GDM1 (cell line): ENCODE measurements at regions not wholly inside any gene's neighbourhood (a gene's known extent, or its start where the extent isn't known, plus 50 kb on each side); places are given as distances from the start of the nearest gene placed in this dataset.

Source experiments
- DNase-seq: peaks from one replicate; lab custom pipeline; 2025; lab: John Stamatoyannopoulos, UW

DNA sequence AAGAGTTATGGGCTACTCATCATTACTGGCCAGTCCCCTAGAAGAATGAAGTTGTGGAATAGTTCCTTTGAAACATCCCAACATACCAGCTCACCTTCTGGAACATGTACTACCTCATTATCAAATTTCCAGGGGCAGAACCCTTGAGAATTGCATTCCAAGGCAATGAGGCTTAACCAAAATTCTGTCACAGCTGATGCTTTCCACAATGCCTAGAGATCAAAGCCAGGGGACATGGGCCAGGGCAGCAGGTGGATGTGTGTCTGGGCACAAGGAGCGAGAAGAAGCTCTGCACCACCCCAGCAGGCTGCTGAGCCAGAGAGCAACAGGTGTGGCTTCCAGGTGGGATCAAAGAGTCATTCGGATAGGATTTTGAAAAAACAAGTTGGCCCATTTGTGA is 362.1 kb downstream of the EFNB2 start:
- DNase-seq = no peak

DNA sequence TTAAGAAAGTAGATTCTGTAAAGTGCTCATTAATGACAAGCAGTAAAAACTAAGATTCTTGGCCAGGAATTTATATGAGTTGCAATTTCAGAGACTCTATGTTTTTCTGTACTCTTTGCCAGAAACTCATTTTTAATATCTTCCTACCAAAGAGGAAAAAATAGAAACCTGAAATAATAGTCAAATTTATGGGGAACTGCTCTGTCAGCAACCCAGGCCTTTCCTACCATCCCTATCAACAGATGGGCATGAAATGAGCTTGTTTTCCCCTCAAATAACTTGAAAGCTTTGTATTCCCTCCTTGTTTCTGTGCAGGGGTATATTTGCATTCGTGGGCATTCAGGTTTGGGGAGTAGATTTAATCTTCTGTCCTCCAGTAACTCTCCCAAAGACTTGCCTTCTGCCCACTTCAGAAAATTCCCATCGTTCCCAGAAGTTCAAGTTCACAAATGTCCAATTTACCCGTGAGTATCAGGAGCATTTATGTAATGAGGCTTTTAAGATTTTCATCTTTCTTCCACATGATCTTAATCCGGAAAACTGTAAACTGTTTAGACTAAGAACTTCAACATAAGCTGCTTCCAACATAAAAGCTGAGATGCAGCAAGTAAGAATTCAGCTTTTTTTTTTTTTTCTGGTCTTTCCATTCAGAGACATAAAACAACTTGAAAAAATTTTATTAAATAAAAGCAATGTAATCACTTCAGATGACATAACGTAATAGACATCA is 363.1 kb downstream of the EFNB2 start:
- no peak for DNase-seq

DNA sequence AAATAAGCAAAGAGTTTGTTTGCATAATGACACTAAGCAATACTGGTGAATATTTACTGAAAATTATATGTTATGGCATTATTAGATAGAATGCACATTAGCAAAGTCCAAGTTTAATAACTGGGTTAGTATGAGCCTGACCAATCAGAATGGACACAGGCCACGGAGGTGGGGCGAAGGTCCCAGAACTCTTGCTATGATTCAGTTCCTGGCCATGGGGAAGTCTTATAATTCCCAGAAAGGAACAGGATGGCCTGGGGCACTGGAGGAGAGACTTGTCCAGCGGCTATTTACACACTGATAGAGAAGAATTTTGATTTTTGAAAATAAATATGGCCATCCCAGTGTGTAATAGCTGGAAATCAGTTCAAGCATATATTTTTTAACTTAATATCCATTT is 372.0 kb downstream of the EFNB2 start:
- DNase-seq = no peak

DNA sequence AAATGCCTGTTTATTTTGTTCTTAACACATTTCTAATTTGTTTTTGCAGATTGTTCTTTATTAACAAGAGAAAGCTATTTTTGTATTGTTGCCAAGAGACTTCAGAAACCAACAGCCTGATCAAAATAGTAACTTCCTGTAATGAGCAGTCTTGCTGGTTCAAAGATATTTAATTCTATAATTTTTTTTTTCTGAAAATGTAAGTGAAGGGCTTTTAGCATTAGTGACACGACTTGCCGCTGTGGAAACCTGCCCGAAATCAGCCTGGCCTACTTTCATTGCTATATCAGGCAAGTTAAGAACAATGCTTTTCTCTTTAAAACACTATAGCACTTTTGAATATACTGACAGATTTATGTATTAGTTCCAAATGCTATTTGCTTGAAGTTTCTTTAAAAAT is 374.3 kb downstream of the EFNB2 start:
- DNase-seq = no peak

DNA sequence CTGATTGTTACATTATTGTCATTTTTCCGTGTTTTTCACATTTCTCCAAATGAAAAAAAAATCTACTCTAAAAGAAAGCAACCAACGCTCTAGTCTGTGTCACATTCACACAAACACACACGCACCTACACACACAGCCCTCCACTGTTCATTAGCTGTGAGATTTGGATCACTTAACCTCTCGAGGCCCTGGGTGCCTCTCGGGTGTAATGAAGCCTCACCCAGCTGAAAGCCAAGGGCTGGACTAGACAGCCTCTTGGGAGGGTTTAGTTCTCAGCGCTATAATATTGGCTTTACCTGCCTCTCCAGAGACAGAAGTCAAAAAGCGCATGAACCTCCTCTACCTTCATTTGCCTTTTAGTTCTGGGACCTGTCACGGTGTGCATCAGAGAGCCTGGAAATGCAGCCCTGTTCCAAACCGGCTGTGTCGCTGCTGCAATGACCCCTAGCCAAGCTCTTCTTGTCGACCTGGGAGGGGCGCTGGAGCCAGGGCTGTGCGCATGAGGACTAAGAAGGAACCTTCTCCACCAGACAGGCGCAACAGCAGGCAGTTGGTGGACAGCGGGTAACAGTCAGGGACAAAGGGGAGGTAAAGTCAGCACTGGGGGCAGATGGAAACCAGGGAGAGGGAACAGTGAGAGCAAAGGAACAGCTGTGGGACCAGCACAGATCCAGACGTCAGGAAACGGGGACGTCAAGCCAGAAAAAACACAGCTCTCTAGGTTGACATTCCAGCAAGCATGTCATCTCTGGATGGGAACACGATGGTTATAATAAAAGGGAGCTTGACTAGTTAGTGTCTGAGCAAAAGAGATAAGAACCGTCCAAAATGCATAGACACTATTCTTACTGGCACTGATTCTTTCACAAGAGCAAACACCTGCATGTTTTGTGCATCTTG is 375.9 kb downstream of the EFNB2 start:
- DNase-seq = no peak

DNA sequence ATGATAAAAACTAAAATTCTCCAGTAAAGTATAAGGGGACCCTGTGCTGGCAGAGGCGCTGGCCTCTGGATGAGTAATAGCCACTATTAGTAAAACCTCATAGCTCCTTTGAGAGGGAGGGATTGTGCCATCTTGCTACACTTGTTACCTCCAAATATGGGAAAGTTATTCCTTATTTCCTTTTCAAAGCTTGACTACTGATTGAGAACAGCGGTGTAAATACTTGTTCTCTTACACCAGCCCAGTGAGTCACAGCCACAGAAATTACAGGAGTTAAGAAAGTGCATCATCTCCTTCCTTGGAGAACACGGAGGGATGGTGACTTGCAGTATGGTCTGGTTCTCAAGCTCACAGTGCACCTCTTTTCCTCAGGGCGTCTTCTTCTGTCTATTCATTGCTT is 379.0 kb downstream of the EFNB2 start:
- DNase-seq = no peak

DNA sequence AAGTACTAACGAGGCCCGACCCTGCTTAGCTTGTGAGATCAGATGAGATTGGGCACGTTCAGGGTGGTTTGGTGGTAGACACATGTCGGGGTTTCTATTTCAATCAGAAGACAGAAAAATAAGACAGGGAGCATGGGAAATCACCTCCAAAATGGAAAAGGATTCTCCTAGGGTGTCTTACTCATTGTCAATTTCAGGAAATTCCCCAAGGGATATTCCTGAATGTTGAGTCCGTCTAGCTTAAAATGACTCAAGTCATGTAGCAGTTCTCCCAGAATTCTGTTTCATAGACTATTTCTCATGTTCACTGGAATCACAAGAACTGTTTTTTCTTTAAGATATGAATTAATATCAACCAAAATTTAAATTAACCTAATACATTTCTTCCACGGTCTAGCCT is 380.1 kb downstream of the EFNB2 start:
- no peak for DNase-seq

DNA sequence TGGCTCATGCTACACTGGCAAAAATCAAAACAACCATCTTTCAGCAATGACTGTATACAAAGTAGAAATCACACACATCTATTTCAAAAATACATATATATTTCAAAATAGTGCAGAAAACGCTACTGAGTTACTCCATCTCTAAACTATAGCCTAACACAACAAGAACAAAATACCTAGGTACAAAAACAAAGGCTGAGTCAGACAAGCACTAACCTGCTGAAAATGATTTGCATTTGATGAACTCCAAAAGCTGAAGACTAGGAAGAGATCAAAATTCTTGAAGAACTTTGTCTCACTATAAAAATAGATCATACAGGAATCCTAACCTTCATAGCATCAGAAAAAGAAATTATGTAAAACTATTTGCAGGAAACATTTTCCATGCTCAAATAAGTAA is 381.6 kb downstream of the EFNB2 start:
- DNase-seq = no peak

DNA sequence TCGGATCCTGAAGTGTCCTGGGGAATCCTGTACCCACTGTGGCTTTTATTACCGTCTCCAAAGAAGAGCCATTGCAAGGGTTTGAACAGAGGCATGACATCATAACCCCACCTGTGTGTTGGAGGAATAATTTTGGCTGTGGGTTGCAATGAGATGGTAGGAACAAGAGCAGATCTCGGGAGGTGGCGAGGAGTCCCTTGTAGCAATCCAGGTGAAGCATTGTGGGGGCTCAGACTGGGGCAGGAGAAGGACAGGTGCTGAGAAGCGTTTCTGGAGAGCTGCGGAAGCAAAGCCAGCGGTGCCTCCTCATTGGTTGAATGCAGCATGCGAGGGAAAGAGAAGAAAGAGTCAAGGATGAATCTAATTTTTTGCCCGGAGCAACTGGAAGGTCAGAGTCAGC is 382.4 kb downstream of the EFNB2 start:
- DNase-seq = no peak

DNA sequence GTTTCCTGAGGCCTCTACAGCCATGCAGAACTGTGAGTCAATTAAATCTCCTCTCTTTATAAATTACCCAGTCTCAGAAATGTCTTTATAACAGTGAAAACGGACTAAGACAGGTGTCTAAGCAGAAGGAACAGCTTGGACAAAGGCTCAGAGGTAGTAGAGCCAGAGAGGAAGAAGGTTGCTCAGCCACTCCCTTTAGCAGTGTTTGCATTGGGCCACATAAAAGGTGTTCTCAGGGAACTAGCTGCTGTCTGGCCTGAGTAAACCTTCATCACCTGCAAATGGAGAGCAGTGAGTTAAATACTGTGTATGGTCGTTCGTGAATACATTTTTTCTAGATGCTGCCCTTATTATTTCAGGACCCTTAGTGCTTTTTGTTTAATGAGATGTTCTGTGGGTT is 383.4 kb downstream of the EFNB2 start:
- DNase-seq = no peak

DNA sequence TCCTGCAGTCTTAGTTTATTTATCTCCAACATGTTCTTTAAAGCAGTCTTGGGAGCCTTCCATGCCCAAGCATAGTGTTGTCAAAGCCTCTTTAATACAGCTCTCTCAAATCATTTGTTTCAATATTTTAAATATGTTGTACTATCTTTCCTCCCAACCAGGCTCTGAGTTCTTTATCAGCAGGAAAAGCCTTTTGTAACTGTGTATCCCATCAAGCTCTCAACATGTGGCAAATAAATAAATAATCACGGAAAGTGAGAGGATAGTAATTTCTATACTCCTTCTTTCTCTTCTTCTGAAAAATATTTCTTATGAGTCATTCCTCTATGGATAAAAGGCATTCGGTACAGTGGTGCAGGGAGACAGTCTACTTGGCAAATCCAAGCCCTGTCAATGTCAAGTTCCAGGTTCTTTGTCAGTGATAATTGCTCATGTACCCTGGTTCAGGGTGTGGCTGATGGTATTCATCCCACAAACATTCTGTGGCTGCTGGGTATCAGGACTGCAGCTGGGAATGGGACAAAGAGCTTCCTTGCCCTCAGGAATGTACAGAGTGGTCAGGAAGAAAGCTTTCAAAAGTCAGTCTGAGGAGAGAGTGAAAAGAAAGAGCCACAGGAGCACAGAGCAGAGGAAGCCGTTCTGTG is 384.3 kb downstream of the EFNB2 start:
- no peak for DNase-seq

DNA sequence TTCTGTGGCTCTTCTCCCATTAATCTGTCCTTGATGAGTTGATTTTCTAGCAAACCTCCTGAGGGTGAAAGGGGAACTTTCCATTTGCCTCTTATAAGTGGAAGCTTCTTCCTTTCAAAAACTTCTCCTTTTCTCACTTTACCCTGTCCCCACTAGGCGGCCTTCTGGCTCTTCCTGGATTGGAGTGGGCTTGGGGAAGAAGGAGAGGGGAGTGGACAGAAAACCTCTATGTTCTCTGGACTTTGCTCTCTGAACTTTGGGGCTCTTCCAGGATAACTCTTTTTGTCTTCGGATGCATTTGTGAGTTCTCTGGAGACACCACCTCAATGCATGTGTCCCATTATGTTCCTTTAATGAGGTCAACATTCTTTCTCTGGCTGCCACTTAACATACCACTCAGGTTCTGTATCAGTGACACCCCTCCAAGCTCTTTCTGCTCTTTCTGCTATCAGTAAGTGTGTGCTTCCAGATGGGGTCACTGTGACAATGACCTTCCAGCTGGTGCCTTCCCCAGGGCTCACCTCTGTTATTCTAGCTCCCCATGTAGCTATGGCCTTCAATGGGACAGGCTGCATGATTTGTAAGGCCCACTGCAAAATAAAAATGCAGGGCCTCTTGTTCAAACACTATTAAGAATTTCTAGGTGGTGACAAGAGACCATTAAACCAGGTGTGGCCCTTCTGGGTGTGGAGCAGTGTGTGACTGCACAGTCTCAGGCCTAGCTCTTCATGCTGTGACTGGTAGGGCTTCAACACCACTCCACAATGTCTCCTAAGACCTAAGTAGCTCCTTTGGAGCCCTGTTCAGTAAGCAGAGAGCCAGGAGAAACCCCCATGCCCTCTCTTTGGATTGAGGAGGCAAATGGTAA is 389.2 kb downstream of the EFNB2 start:
- DNase-seq = no peak

DNA sequence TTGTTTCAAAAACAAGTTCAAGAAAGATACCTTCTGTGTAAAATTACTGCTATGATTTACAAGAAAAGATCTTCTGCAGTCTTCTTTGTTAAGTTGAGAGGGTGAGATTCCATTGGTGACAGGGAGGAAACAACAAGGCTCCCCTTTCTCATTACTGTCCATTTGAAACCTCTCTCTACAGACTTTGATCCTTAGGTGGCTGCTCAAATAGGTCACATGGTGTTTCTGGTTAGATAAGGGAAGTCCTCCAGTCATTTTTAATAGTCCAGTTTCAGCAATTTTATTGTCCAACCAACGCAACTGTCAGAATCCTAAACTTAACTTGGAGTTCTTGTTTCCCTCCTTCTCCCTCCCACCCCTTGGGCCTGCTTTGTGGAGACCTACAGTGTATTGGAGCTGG is 390.4 kb downstream of the EFNB2 start:
- DNase-seq = no peak

DNA sequence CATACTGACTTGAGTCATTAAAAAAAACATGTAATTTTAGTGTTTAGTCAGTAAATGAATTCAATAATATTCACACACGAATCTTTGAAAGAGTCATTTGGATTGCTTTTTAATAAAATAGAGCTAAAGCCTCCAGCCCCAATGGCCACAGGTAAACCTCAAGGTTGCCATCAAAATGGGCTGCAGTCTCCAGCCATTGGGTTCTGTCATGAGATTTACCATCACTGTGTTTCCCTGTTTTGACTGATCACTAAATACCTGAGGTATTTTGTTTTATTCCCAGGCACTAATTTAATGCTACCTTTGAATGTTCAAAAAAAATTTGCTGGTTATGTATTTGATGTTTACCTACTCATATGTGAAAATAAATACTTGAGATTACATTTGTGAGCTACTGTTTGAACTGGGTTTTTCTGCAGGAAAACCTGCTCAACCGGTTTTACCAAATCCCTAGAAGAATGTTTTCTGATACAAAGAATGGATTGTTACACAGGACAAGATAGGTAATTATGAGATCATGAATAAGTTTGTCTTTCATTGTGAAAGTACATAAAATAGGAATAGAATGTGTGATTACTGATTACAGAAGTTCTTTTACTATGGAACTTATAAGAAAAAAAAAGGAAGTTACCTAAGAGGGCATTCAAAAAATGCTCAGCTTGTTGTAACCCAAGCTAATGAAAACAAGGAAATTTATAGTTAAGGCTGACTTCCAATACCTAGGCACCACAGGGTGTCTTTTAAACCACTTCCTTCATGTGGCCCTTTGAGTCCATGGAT is 391.3 kb downstream of the EFNB2 start:
- no peak for DNase-seq

DNA sequence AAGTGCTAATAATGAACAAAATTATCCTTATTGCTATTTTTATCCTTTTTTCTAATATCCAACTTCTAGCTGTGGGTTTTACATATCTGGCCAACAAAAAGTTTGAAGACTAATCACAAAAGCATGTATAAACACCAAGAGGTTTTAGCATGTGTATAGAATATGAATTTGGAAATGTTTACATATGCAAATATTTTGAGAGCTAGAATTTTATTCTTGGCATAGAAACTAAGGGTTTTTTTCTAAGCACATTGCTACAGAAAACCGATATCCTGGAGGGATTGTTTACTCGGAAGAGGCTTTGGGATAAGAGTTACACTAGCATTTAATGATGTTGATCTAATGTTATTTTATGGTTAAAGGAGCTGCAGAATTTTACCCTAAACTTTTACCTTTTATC is 392.1 kb downstream of the EFNB2 start:
- DNase-seq = no peak

DNA sequence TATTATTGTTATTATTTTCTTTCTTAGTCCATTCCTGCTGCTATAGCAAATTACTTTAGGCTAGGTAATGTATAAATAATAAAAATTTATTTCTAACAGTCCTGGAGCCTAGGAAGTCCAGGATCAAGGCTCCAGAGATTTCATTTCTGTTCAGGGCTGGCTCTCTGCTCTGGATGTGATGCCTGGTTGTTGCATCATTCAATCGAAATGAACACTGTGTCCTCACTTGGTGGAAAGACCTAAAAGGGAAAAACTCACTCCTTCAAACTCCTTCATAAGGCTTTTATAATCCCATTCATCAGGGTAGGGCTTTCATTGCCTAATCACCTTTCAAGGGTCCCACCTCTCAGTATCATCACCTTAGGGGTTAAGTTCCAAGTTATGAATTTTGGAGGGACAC is 395.0 kb downstream of the EFNB2 start:
- no peak for DNase-seq

DNA sequence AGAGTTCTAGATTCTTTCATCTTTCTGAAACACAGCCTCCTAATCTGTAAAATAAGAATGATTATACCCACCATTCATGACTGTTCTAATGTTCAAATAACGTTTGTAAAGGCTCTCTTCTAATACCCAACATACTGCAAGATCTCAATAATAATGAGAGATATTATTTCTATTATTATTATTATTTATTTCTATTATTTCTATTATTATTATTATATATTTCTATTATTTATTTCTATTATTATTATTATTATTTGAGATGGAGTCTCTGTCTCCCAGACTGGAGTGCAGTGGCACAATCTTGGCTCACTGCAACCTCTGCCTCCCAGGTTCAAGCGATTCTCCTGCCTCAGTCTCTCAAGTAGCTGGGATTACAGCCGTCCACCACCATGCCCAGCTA is 395.5 kb downstream of the EFNB2 start:
- no peak for DNase-seq

DNA sequence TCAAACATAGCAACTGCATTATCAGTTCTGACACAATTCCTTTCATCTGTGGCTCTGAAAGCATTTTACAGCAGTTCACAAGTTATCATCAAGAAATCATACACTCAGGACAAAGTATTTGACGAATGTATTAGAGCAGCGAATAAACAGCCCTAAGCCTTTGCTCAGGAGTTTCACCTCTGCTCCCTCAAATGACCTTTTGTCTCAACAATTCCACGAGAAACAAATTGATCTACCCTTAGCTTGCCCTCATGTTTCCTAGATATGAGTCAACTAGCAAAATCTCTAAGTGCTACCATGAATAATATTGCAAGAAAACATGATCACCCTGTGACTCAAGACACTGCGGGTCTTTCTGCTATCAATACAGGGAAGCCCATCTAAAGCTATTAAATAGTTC is 396.1 kb downstream of the EFNB2 start:
- DNase-seq = no peak

DNA sequence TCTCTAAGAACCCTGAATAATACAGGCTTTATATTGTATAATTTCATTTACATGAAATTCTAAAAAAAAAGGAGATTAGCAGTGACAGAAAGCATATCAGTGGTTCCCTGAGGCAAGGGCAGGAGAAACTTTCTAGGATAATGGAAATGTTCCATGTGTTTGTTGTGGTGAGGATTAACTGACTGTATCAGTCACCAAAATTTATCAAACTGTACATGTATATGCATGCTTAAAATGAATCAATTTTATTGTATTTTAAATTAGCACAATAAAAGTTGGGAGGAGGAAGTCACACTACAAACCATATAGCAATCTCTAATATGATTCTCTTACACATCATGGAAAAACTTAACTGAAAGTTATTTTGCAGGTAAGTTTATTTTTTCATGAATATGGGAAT is 396.8 kb downstream of the EFNB2 start:
- DNase-seq = no peak

DNA sequence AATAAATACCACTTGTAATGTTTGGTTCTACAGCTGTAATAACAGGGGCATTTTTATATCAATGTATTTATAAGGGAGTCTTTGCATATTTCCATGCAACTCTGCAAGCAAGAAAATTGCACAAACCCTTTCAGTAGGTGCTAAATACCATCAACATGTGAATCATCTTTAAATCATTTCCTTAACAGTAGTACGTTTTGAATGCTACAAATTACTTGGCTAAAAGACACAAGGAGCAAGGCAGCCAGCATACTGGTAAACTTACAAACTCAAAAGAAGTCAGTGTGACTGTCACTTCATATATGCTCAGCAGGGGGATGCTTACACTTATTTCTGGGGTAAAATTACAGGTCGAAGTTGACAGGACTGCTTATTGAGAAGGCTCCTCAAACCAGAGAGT is 402.4 kb downstream of the EFNB2 start:
- no peak for DNase-seq

DNA sequence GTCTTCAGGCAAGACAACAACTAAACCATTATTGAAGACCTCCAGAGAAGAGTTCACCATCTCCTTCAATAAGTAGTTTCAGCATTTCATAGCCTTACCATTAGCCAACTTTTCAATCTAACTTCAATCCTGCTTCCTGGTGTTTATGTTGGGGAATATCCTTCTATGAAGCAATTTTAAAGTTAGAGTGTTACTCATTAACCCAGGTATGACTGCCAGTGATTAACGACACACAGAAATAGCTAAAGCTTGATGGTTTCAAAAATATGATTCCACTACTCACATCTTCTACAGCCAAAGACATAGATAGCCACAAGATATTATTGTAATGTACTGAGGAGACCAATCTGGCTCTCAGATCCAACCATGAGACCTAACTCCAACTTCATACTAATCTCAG is 403.2 kb downstream of the EFNB2 start:
- no peak for DNase-seq
